ENCODE measurements at regions not wholly inside any gene's neighbourhood (a gene's known extent, or its start where the extent isn't known, plus 50 kb on each side); places are given as distances from the start of the nearest gene placed in this dataset.

DNA sequence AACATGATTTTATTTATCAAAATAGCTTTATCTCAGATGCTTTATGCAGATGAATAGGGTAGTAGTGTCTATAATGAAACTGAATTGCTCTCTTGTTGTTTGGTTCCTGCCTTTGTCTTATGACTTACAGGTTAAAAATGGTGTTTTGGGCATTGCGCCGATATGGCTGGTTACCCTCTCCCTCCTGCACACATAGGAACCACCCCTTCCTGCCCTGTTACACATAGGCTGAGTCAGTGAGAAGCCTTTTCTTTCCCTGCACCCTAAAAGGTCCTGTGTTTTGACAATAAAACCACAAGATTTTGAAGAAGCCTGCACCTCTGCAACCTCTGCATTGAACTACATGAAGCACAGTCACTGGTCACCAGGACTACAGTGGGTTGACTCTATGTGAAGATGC, 655.8 kb upstream of the ANKRD30A start:
- Histone ChIP-seq H3K36me3 (ENCODE audit: low read depth) (no peaks in the 10 kb centered on the region), H3K4me1 (ENCODE audit: low read depth) (no peaks in the 10 kb centered on the region), H3K4me3 (no peak overlapping the region), H3K9me3 (peaks cover 20% of the 10 kb centered on the region)
- TF ChIP-seq, protein P1, sequence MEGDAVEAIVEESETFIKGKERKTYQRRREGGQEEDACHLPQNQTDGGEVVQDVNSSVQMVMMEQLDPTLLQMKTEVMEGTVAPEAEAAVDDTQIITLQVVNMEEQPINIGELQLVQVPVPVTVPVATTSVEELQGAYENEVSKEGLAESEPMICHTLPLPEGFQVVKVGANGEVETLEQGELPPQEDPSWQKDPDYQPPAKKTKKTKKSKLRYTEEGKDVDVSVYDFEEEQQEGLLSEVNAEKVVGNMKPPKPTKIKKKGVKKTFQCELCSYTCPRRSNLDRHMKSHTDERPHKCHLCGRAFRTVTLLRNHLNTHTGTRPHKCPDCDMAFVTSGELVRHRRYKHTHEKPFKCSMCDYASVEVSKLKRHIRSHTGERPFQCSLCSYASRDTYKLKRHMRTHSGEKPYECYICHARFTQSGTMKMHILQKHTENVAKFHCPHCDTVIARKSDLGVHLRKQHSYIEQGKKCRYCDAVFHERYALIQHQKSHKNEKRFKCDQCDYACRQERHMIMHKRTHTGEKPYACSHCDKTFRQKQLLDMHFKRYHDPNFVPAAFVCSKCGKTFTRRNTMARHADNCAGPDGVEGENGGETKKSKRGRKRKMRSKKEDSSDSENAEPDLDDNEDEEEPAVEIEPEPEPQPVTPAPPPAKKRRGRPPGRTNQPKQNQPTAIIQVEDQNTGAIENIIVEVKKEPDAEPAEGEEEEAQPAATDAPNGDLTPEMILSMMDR (IDR thresholded peaks at IDR 0.05): no peak
- intact Hi-C loops (cut with DNase I, micrococcal nuclease): no loop called here
- no peak for ATAC-seq
- no peak for DNase-seq

DNA sequence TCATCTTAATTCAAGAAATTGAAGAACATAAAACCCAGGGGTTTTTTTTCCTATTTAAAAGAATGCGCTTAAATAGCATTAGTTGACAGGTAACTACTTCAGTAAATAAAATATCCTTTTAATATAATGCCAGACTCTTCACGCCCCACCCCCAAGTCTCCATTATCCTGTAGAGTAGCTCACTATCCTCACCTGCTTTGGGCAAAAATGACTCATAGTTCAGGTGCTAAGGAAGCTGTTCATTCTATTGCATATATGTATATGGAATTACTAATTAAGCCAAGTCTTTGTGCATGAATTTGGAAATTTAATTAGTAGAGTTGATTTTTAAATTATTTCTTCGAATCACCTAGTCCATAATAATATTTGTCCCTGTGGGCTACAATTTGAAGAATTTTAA, 656.8 kb upstream of the ANKRD30A start:
- peaks cover 22% of the 10 kb centered on the region for H3K9me3 ChIP-seq
- no peak overlapping the region for H3K4me3 ChIP-seq
- ATAC-seq (no peak), DNase-seq (no peak)
- intact Hi-C loops (cut with DNase I, micrococcal nuclease): no loop called here
- no peaks in the 10 kb centered on the region for H3K36me3 ChIP-seq (ENCODE audit: low read depth)
- H3K4me1 ChIP-seq (ENCODE audit: low read depth): no peaks in the 10 kb centered on the region
- TF ChIP-seq, protein P1 (IDR thresholded peaks at IDR 0.05): no peak

DNA sequence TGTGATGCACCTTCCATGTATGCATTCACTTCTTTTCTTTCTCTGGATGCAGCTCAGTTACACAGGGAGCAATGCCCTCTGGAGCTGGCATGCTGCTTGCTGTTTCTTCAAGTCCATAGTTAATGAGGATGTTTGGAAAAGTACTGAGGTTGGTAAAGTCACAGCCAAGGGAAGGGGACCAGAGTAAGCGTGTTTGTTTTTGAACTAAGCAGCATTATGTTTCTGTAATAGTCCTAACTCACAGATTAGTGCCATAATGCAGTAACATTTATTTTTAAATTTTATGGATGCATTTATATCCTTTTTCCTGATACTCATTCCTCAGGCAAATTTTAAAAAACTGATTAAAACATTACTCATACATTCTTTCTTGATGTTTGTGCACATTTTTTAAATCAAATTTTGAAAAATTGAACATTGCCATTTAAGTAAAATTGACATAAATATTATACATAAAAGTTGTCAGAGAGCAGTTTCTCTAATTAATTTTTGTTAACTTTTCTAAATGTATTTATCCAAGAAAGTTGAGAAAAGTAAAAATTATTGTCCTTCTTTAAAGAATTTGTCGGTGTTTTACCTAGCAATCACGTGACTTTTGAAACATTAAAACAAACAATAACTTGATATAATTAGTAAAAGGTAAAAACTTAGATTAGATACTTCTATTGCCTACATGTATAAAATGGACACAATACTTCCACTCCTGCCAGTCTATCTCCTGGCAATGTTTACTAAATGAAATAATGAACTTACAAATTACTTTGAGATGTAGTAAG, 659.6 kb upstream of the ANKRD30A start:
- Histone ChIP-seq H3K9me3 (peaks cover 28% of the 10 kb centered on the region), H3K4me3 (no peak overlapping the region), H3K4me1 (ENCODE audit: low read depth) (no peaks in the 10 kb centered on the region), H3K36me3 (ENCODE audit: low read depth) (no peaks in the 10 kb centered on the region)
- DNase-seq (no peak), ATAC-seq (no peak)
- TF ChIP-seq, protein P1 (IDR thresholded peaks at IDR 0.05): no peak
- intact Hi-C loops (cut with DNase I, micrococcal nuclease): no loop called here

DNA sequence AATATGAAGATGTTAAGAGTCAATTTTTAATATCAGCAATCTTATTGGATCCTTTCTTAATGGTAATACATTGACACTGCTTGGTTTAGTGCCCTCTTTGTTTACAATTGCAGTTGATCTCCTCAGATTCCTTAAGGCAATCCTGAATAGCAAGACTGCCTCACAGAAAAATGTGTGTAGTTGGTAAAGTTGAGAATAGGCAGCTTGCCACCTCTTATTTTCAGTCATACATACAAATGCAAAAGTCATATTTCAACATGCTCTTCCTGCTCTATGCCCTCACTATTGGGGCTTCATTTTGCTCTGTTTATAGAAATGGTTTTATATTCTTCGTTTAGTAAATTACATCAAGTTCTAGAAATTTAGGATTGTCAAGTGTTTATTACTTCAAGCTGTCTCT, 661.1 kb upstream of the ANKRD30A start:
- Histone ChIP-seq H3K4me3 (no peak overlapping the region), H3K9me3 (peaks cover 36% of the 10 kb centered on the region), H3K4me1 (ENCODE audit: low read depth) (no peaks in the 10 kb centered on the region), H3K36me3 (ENCODE audit: low read depth) (no peaks in the 10 kb centered on the region)
- intact Hi-C loops (cut with DNase I, micrococcal nuclease): no loop called here
- TF ChIP-seq, protein P1 (IDR thresholded peaks at IDR 0.05): no peak
- DNase-seq: no peak
- ATAC-seq: no peak

DNA sequence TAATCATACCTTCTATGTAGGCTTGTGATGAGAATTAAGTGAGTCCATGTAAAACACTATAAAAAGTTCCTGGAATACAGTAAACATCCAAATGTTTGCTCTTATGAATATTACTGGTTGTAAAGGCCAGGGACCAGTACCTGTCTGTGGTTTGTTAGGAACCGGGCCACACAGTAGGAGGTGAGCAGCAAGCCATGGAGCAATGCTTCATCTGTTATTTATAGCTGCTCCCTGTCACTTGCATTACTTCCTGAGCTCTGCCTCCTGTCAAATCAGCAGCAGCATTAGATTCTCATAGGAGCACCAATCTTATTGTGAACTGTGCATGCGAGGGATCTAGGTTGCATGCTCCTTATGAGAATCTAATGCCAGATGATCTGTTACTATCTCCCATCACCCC, 662.0 kb upstream of the ANKRD30A start:
- DNase-seq (no peak), ATAC-seq (no peak)
- Histone ChIP-seq H3K4me3 (no peak overlapping the region), H3K9me3 (peaks cover 40% of the 10 kb centered on the region), H3K4me1 (ENCODE audit: low read depth) (no peaks in the 10 kb centered on the region), H3K36me3 (ENCODE audit: low read depth) (no peaks in the 10 kb centered on the region)
- TF ChIP-seq, protein P1 (IDR thresholded peaks at IDR 0.05): no peak
- intact Hi-C loops (cut with DNase I, micrococcal nuclease): no loop called here
